Nucleus accumbens (tissue), 56 donors: ENCODE measurements at regions not wholly inside any gene's neighbourhood (a gene's known extent, or its start where the extent isn't known, plus 50 kb on each side); places are given as distances from the start of the nearest gene placed in this dataset.

ENCODE experiments used
- DNase-seq, 56 donors: peaks; one replicate each; lab custom pipeline; 2025; lab: John Stamatoyannopoulos, UW

DNA sequence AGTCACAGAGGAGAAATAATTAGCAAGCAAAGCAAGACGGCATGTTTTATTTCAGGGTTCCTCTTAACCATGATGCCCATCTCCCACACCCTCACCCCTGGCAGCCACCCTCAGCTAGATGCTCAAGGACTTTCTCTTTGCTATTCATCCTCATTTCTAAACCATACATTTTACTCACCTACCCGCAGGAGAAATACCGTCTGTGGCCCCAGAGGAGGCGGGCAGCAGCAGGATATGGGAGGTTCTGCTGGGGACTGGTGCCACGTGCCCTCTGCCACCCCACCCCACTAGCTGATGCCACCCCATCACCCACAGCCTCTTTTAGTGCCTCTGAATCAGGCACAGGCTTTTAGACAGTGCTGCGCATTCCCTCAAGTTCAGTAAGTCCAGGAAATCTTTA, 168.7 kb upstream of the ITGB1 start:
- no peak for DNase-seq

DNA sequence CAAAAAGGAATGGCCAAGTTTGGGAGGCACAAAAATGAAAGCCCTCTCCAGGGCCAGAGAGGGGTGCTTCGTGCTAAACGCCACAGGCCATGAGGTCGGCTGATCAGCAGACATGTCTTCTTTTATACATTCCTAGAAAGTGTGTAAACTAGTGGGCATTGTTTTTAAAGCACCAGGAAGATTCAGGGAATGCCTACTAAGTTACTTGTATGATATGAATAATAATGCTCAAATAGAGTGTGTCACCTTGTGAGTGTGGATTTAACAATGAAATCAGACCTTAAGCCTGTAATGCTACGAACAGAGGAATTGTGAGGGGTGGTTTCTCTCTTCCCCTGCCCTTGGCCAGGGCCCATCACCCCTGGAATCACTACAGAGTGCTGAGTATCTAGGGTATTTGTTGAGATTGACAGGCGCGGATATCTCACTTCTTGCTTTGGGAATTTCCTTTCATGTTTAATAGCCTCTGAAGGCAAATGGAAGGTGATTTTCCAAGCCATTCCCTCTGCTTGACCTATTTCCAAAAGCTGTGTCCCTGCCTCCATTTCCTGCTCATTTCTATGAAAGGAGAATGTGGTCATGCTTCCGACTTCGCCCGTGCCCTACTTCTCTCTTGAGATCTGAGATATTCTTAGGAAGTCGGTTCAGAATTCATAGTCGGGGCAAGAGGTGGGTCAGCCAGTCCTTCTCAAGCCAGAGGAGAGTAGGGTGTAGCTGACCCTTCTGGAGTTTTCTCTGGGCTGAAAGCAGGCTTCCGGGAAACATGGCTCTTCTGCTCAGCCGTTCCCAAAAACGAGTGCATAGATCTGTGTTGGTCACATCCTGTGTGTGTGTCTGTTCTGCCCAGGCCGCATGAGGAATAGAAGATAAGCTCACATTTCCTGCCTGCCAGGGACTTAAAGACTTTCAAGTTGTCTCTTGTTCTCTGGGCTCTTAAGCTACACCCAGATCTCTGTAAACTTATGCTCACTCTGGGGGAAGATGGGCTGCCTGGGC, 167.8 kb upstream of the ITGB1 start:
- no peak for DNase-seq

DNA sequence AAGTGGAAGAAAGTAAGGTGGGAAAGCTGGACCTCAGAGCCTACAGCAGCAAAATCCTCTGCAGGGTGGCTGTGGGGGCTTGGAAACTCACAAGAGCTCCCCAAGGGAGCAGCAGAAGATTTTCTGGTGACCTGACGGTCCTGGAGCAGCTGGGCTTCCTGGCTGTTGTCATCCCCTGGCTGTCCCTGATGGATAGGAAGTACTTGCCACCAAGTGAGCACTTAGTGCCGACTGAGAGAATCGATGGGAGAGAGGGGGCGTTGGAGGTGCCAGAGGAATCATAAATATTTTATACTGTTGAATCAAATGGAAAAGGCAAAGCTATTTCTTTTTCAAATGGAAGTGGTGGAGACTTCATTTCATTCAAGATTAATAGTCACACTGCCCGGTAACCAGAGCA, 167.1 kb upstream of the ITGB1 start:
- no peak for DNase-seq

DNA sequence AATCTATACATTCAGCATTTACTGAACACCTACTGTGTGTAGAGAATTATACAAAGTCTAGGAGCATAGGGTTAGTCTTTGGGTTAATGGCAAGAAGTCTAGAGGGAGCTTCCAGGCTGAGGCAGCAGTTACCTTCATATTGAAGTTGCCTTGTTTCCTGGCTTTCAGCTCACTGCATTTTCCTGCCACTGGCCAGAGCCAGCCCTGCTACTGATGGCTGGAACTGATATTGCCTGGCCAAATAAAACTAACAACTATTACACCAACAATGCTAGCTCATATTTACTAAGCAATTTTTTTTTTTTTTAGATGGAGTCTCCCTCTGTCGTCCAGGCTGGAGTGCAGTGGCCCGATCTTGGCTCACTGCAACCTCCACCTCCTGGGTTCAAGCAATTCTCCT, 165.7 kb upstream of the ITGB1 start:
- no peak for DNase-seq

DNA sequence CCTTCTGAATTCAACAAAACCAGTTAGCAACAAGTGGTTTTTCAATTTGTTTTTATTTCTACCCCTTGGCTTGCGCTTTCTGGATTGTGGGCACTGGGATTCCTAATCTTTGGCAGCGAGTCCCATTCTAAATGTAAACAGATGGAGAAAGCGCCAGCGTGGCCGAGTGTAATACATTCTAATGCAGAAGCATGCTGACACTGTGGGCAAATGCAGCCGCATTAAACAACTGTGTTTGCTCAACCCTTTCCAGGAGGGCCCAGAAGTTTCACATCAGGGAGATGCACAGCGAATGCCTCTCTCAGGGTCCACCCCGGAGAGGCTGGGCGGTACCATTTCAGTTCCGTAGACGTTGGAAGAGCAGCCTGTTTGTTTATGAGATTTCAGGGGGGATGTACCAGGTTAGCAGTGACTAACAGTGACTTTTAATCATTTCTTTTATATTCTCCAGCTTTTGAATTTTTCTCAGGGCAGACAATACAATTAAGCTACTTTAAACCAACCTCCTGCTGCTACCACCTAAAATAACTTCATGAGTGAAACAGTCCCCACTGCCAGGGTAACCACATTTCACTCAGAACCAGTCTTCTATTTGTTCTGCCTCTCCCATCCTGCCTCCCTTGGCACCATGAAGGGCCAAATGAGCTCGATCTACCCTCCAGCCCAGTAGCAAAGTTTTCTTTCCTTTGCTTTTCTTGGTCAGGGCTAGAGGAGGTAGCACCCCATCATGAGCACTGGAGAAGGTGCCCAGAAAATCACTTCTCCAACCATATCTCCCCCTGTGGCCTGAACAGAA, 164.2 kb upstream of the ITGB1 start:
- DNase-seq = no peak

DNA sequence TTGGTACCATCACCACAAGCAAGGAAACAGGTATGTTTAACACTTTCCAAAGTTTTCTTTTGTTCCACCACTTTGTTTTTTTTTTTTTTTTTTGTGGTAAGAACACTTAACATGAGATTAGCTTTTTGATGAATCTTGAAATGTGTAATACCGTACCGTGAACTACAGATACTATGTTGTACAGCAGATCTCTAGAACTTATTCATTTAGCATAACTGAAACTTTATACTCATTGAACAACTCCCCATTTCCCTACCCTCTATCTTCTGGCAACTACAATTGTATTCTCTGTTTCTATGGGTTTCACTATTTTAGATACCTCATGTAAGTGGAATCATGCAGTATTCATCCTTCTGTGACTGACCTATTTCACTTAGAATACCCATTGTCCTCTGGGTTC, 162.7 kb upstream of the ITGB1 start:
- no peak for DNase-seq

DNA sequence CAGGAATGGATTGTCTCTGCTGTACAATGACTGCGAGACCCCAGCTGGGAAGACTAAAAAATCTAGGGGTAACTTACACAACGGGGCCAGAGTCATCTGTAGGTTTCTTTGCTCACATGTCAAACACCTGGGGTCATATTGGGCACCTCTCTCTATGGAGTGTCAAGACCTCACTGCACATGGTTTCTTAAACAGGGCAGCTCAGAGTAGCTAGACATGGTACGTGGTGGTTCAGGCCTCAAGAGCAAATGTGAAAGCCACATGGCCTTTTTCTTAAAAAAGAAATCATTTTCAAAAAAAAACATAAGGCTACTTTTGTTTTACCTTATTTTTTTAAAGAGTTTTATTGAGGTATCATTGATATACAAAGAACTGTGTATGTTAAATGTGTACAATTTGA, 162.2 kb upstream of the ITGB1 start:
- no peak for DNase-seq

DNA sequence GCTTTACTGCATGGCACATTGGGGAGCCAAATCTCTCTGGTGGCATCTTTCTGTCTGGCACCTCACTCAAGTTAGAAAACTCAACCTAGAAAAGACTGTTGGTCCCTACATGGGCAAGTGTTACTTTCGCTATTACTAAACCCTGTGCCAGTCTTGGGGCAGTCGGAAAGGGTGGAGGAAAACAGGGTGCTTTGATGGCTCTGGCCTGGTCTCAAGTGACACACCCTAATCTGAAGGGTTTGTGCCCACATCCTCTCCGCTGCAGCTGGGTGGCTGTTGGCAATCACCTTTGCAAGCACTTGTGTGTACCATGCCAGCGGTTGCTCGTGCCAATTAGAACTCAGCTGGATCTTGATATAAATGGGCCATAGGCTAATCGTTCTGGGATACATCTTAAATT, 159.8 kb upstream of the ITGB1 start:
- DNase-seq = no peak

DNA sequence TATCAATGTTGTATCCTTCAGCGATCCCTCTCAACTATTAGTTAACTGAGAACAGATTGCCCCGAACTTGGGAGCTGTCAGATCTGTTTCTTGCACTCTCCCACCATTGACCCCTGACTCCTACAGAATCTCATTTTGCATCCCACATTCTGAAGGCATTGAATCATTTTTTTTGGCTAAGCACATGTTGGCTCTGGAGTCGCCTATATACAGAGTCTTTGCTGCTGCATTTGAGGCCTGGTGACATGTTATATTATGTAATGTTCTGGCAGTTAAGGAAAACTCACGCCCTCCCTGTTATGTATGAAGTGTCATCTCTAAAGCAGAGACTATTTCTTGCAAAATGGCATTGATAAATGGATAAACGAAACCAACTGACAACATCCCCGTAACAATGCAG, 159.2 kb upstream of the ITGB1 start:
- DNase-seq = no peak

DNA sequence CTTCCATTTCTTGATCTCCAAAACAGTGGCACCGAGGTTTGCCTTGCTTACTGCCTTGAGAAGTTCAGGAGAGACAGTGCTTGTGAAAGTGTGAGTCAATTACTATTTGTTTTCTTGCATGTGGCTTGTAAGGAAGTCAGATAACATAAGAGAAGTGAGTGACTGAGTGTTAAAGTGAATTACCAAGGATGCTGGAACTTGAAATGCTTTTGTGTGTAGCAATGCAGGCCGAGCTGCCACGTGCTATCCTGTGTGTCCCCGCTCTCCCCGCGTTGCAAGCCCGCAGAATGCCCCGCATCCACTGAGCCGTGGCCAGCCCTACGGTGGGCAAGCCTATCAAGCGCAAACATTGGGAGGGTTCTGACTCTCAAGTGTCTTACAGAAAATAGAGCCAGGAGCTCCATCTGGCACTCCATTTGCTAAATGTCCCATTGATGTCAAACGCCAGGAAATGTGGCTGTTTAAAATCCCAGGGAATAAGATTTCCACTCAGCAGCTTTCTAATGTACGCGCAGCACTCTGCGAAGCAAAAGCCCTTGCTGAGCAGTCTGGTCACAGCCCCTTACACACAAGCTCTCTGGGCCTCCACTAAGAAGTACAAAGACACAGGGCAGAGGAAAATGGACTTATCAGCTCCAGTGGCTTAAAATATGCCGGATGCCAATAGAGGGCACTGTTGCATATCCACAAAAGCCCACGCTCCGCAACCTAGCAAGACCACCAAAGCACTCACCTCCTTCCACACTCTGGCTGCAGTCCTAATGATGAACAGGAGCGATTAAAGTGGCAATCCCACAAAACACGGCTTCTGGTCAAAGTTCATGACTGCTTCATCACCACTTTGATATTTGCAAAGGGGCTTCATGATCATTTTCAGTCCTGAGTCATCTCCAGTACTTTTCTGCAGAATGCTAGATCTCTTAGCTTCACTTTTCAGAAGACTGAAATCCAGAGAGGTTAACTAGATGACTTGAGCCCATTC, 158.0 kb upstream of the ITGB1 start:
- peak in 15 of 56 donors; percentile 2 to 35 (median 10) for DNase-seq

DNA sequence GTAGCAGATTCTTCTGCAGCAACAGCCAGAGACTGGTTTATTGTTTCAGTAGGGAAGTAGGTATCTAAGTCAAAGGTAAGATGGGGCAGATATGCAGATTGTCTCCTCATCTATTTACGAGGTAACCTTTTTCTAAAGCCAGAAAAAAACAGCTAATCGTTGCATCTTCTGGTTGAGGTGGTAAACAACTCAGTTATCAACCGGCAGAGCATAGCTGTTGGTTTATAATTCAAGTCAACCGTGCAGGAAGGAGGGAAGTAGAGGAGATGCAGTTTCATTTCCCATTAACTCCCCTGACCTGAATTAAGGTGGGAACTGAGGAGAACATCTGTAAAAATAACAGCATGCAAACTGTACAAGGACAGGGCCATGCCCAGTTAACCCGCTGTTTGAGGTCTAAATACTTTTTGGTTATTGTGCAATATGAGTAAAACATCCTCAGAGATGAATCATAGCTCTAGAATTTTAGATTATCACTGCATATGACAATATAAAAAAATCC, 156.5 kb upstream of the ITGB1 start:
- no peak for DNase-seq

DNA sequence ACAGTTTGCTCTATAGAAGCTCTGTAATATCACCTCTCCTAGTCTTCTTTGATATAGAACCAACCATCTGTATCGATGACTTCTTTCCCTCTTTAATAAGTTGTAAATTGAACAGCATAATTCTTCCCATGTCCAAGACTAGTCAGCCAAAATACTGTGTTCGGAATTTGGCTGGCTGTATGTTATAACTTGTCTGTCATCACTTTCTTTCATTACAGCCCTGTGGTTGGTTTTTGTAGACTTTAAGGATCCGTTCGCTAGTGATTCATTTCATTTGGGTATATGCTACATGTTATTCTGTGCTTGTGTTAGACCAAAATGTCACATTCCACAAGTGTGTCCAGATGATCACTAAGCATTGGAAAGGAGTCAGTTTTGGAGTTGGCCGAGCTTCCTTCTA, 155.4 kb upstream of the ITGB1 start:
- no peak for DNase-seq

DNA sequence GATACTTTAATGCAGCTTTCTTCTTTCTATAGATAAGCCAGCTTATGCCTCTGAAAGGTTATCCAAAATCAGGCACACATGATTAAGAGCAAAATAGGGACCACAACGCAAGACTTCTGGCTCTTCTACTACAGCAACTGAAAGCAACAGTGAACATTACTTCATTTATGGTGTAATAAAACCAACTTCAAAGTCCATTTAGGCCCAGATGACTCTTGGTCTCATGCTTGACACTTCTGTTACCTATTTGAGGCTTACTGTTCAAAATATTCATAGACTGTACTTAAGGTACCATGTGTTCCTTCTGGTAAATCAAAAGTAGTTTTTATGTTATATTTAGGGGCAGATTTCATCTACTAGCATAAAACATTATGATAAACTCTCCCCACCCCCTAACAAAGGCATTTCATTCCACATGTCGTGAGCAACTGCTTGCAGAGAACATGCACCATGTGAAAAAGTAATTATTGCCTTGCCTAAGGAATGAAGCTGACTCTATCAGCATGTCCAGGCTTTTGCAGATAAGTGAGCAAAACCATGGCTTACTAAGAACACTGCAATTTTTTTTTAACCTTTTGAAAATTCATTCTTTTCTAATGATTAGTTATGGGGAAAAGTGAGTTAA, 154.9 kb upstream of the ITGB1 start:
- no peak for DNase-seq

DNA sequence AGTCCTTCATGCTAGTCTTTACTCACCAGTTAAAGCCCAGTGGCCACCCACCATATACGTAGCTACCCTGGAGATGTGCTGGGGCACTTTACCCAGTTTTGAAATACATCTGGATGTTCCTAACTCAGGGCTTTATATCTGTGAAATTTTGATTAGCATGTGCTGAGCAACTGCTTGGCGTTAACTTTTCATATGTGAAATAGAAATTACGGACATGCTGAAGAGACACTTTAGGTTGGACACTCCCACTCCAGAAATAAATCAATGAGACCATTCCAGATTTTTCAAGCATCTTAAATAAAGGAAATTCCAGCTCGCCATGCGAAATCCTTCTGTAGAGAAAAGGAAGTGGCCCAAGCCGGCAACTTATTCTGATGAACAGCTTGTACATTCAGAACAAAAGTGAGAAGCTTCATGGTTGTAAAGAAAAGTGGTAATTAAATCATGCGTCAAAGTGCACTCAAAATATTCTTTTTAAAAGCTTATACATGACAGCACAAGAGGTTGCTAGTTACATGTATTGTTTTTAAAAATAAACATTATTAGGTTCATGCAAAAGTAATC, 153.5 kb upstream of the ITGB1 start:
- DNase-seq = no peak

DNA sequence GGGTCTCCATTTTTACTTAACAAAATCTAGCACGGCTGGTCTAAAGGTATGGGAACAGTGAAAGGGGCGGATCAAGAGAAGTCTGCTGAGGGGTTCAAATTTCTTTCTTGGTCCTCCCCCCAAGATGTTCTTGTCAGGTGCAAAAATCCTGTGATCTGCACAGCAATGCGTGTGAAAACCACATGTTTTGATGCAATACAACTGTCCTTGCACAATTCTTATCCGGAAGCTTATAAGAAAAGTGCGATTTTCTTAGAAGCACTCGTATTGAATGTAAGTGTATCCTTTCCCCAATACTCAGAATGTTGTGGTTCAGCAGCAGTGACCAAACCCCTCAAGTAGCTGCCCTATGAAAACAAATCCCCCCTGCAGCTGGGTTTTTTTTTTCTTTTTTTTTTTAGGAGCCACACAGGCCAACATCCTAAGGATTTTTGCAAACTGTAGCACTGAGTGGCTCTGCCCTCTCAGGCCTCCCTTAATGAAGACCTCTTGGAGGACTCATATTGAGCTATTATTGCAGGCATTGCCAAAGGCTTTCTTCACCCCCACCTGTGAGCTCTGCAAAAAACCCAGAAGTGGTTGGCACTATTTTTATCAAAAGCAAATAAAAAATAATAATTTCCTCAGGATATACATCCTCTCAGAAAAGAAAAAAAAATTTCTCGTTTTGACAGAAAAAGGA, 151.9 kb upstream of the ITGB1 start:
- no peak for DNase-seq

DNA sequence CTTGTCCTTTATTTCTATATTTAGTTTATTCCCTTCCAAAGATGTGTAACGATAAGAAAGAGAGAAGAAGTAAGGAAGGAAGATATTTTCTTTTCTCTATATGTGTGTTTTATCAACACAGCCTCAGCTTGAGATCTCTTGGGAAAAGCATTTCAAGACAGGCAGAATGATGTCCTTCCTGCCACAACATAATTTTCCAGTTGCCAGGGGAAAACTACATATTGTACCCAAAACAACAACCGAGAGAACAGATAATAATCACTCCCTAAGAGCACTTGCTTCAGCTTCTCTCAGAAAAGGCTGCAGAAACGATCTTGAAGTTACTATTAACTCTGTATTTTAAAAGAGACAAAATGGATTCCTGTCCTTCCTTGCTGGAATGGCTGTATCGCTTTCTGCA, 151.4 kb upstream of the ITGB1 start:
- DNase-seq = no peak

DNA sequence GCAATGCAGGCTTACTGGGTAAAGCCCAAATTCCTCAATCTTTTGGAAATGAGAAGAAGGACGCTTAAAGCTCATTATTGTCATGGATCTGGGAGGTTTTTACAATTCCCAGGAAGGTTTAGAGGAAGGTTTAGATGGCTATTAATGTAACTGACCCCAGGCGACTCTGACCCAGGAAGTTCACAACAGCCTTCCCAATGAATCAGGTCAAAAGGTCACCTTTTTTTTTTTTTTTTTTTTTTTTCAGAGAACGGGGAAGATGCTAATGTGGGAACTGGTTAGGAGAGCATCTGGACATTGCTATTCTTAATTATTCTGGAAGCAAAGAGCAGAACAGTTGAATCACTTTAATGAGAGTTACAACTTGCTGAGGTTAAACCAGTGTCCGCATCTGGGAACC, 149.9 kb upstream of the ITGB1 start:
- no peak for DNase-seq

DNA sequence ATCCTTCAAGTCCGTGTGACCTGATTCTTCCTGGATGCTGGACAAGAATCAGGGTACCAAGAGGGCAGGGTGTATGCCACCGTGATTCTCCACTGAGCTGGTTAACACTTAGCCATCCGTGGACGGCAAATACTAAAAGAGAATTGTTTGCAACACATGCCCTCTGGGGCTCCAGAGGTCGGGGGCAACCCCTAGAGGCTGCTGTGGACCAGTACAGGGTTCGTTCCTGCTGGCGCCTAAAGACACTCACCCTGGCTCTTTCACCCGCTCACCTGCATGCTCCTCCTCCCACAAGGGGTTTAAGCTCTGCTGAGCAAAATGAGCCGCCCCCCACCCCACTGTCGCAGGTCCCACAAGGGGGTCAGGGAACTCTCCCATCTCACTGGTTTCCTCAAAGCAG, 148.7 kb upstream of the ITGB1 start:
- no peak for DNase-seq

DNA sequence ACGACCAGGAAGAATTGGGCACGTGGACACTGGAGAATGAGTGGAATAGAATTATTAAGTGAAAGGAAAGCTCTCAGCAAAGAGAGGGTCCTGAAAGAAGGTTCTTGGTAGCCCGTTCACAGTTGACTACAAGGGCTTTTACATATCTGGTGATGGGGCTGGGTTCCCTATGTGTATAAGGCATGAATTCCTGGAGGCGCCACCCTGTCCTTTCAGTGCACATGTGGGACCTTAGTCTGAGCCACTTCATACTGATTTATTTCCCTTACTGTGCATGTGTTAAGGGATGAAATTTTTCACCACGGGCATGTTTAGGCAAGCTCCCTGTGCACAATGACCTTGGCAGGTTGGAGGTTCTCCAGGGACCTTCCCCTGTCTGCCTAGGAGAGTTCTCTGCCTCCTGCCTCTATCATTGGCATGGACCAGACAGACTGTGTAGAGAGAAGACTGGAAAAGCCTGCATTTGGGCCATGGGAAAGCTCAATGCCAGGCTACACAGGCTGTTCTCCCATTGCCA, 145.9 kb upstream of the ITGB1 start:
- no peak for DNase-seq
